Adipose tissue (tissue), 3 donors: ENCODE measurements at regions not wholly inside any gene's neighbourhood (a gene's known extent, or its start where the extent isn't known, plus 50 kb on each side); places are given as distances from the start of the nearest gene placed in this dataset.

Experiments used
- H3K27ac ChIP-seq: one replicate; pipeline ENCODE4 v1.5.1; 2013; ENCODE audit warnings: low read depth, low read length
- WGBS, 3 donors: extraction: QIAGEN DNeasy Blood & Tissue Kit; methylation state at CpG; one replicate each; pipeline ENCODE4 v1.1.7; 2013; 5-methylcytosine and 5-hydroxymethylcytosine counted together
- donor health status: healthy with polysubstance abuse.
- donor health status: Bipolar disorder and iron deficiency.
- donor health status: healthy.

GRCh38 chr15:94028809-94029208 lies 202.6 kb upstream of the MCTP2 start:
- H3K27ac ChIP-seq, result no peak overlapping the region
- WGBS, 3 donors, result 85 to 96% (median 96%) methylated on average over 6 of the region's 6 CpGs

GRCh38 chr15:94028121-94028520 lies 203.2 kb upstream of the MCTP2 start:
- WGBS, 3 donors, result 57 to 84% (median 74%) methylated on average over 3 of the region's 3 CpGs
- no peak overlapping the region for H3K27ac ChIP-seq

GRCh38 chr15:94027581-94027980 lies 203.8 kb upstream of the MCTP2 start:
- WGBS, 3 donors, result 68 to 84% (median 84%) methylated on average over 1 of the region's 1 CpG
- no peak overlapping the region for H3K27ac ChIP-seq

- no peak overlapping the region for H3K27ac ChIP-seq
- 47 to 76% (median 54%) methylated on average over 2 of the region's 2 CpGs for WGBS, 3 donors
These were observed 204.7 kb upstream of the MCTP2 start for GRCh38 chr15:94026458-94027304.

- H3K27ac ChIP-seq, result no peak overlapping the region
- 68 to 85% (median 70%) methylated on average over 4 of the region's 4 CpGs for WGBS, 3 donors
These were observed 207.8 kb upstream of the MCTP2 start for GRCh38 chr15:94023531-94023930.

GRCh38 chr15:94021621-94022320 lies 209.6 kb upstream of the MCTP2 start:
- no peak overlapping the region for H3K27ac ChIP-seq
- 73 to 81% (median 81%) methylated on average over 5 of the region's 5 CpGs for WGBS, 3 donors

GRCh38 chr15:94019062-94019461 lies 212.3 kb upstream of the MCTP2 start:
- WGBS, 3 donors, result 85 to 91% (median 86%) methylated on average over 11 of the region's 11 CpGs
- H3K27ac ChIP-seq, result no peak overlapping the region

- WGBS, 3 donors, result 83 to 88% (median 87%) methylated on average over 5 of the region's 5 CpGs
These were observed 216.0 kb upstream of the MCTP2 start for GRCh38 chr15:94015324-94015723.

GRCh38 chr15:94008104-94009074 lies 223.0 kb upstream of the MCTP2 start:
- 75 to 91% (median 84%) methylated on average over 9 of the region's 9 CpGs for WGBS, 3 donors
- H3K27ac ChIP-seq, result no peak overlapping the region

More at GRCh38 chr15:94015324-94015723, 216.0 kb upstream of the MCTP2 start:
- no peak overlapping the region for H3K27ac ChIP-seq

GRCh38 chr15:94004697-94005096 lies 226.7 kb upstream of the MCTP2 start:
- WGBS, 3 donors, result 55 to 68% (median 62%) methylated on average over 9 of the region's 9 CpGs
- H3K27ac ChIP-seq, result no peak overlapping the region

GRCh38 chr15:94002041-94002440 lies 229.3 kb upstream of the MCTP2 start:
- 92 to 95% (median 93%) methylated on average over 3 of the region's 3 CpGs for WGBS, 3 donors
- H3K27ac ChIP-seq, result no peak overlapping the region

- no peak overlapping the region for H3K27ac ChIP-seq
- 43 to 53% (median 53%) methylated on average over 3 of the region's 3 CpGs for WGBS, 3 donors
These were observed 230.0 kb upstream of the MCTP2 start for GRCh38 chr15:94001255-94001801.

GRCh38 chr15:94000606-94001005 lies 230.8 kb upstream of the MCTP2 start:
- H3K27ac ChIP-seq, result no peak overlapping the region

GRCh38 chr15:93997071-93997658 lies 234.2 kb upstream of the MCTP2 start:
- H3K27ac ChIP-seq, result no peak overlapping the region
- 31 to 68% (median 65%) methylated on average over 6 of the region's 6 CpGs for WGBS, 3 donors

More at GRCh38 chr15:94000606-94001005, 230.8 kb upstream of the MCTP2 start:
- WGBS, 3 donors, result 47 to 80% (median 70%) methylated on average over 5 of the region's 5 CpGs

- 69 to 74% (median 69%) methylated on average over 4 of the region's 4 CpGs for WGBS, 3 donors
- H3K27ac ChIP-seq, result no peak overlapping the region
These were observed 241.8 kb upstream of the MCTP2 start for GRCh38 chr15:93989440-93989998.

GRCh38 chr15:93987068-93987467 lies 244.3 kb upstream of the MCTP2 start:
- WGBS, 3 donors, result 48 to 78% (median 62%) methylated on average over 5 of the region's 5 CpGs
- H3K27ac ChIP-seq, result no peak overlapping the region

GRCh38 chr15:93986400-93986984 lies 244.9 kb upstream of the MCTP2 start:
- no peak overlapping the region for H3K27ac ChIP-seq
- 42 to 81% (median 46%) methylated on average over 3 of the region's 3 CpGs for WGBS, 3 donors
